ENCODE measurements at regions not wholly inside any gene's neighbourhood (a gene's known extent, or its start where the extent isn't known, plus 50 kb on each side); places are given as distances from the start of the nearest gene placed in this dataset.

GRCh38 chr21:27306791-27307775 lies 340.2 kb upstream of the ADAMTS5 start:
- H3K4me3 Mint-ChIP-seq (ENCODE audit: unreplicated experiment), result peak overlapping the region; percentile 37
- peaks cover 12% of the 10 kb centered on the region for H3K9me3 Mint-ChIP-seq (ENCODE audit: unreplicated experiment)

GRCh38 chr21:27306206-27306605 lies 339.3 kb upstream of the ADAMTS5 start:
- no peak for TF ChIP-seq CTCF (IDR thresholded peaks at IDR 0.05; ENCODE audit: insufficient read depth in 1 of 2, low read depth in 1 of 2, low read length in 1 of 2, severe bottlenecking in 1 of 2, unreplicated experiment in 1 of 2)
- no peak for DNase-seq
- peaks cover 48% of the 10 kb centered on the region for H3K4me1 ChIP-seq
- H3K9me3 ChIP-seq, result peaks cover 3% of the 10 kb centered on the region; the same call in 1 of the 2 replicates
- Mint-ChIP-seq H3K9me3 (ENCODE audit: unreplicated experiment) (peaks cover 7% of the 10 kb centered on the region), H3K4me1 (ENCODE audit: low read depth, unreplicated experiment) (peaks cover 6% of the 10 kb centered on the region), H3K4me3 (ENCODE audit: unreplicated experiment) (no peak overlapping the region), H3K27me3 (ENCODE audit: insufficient read depth, unreplicated experiment) (no peaks in the 10 kb centered on the region), H3K36me3 (ENCODE audit: insufficient read depth, unreplicated experiment) (no peaks in the 10 kb centered on the region), H3K27ac (ENCODE audit: unreplicated experiment) (peak overlapping the region; percentile 16)
- no peak overlapping the region for H3K4me3 ChIP-seq (ENCODE audit: low read depth, low read length)
- no peaks in the 10 kb centered on the region for H3K27me3 ChIP-seq (replicated peaks; ENCODE audit: control insufficient read depth, insufficient read depth, low read length)
- no TSS peak for BruUV-seq (replicated peaks)
- H3K36me3 ChIP-seq (ENCODE audit: control insufficient read depth, insufficient read depth, low read length), result no peaks in the 10 kb centered on the region
- CTCF ChIA-PET, result no interaction called here
- intact Hi-C loops (cut with micrococcal nuclease; ENCODE audit: unreplicated experiment), result loop anchor here (5.0 kb wide), 2 partner anchors 51 to 116 kb away; no protein-coding TSS in a partner anchor
- POLR2A ChIA-PET, result no interaction called here

More at GRCh38 chr21:27306791-27307775, 340.2 kb upstream of the ADAMTS5 start:
- no peaks in the 10 kb centered on the region for H3K36me3 ChIP-seq (ENCODE audit: control insufficient read depth, insufficient read depth, low read length)
- H3K4me3 ChIP-seq (ENCODE audit: low read depth, low read length), result no peak overlapping the region
- Mint-ChIP-seq H3K4me1 (ENCODE audit: low read depth, unreplicated experiment) (peaks cover 6% of the 10 kb centered on the region), H3K27me3 (ENCODE audit: insufficient read depth, unreplicated experiment) (no peaks in the 10 kb centered on the region), H3K27ac (ENCODE audit: unreplicated experiment) (peak overlapping the region; percentile 16), H3K36me3 (ENCODE audit: insufficient read depth, unreplicated experiment) (no peaks in the 10 kb centered on the region)
- peaks cover 3% of the 10 kb centered on the region; the same call in 1 of the 2 replicates for H3K9me3 ChIP-seq
- DNase-seq, result peak in 1 of 2 experiments; percentile 5
- intact Hi-C loops (cut with micrococcal nuclease; ENCODE audit: unreplicated experiment), result loop anchor here (5.0 kb wide), 2 partner anchors 50 to 115 kb away; no protein-coding TSS in a partner anchor
- no peaks in the 10 kb centered on the region for H3K27me3 ChIP-seq (replicated peaks; ENCODE audit: control insufficient read depth, insufficient read depth, low read length)
- no peak for TF ChIP-seq CTCF (IDR thresholded peaks at IDR 0.05; ENCODE audit: insufficient read depth in 1 of 2, low read depth in 1 of 2, low read length in 1 of 2, severe bottlenecking in 1 of 2, unreplicated experiment in 1 of 2)
- CTCF ChIA-PET, result no interaction called here
- POLR2A ChIA-PET, result no interaction called here
- no TSS peak for BruUV-seq (replicated peaks)
- peaks cover 48% of the 10 kb centered on the region for H3K4me1 ChIP-seq

GRCh38 chr21:27301220-27301619 lies 334.3 kb upstream of the ADAMTS5 start:
- Mint-ChIP-seq H3K9me3 (ENCODE audit: unreplicated experiment) (peaks cover 3% of the 10 kb centered on the region), H3K4me3 (ENCODE audit: unreplicated experiment) (no peak overlapping the region)
- CTCF ChIA-PET, result no interaction called here

More at GRCh38 chr21:27301220-27301619, 334.3 kb upstream of the ADAMTS5 start:
- no peaks in the 10 kb centered on the region; the same call in 1 of the 2 replicates for H3K9me3 ChIP-seq
- Mint-ChIP-seq H3K4me1 (ENCODE audit: low read depth, unreplicated experiment) (no peaks in the 10 kb centered on the region), H3K27ac (ENCODE audit: unreplicated experiment) (no peak overlapping the region), H3K27me3 (ENCODE audit: insufficient read depth, unreplicated experiment) (no peaks in the 10 kb centered on the region), H3K36me3 (ENCODE audit: insufficient read depth, unreplicated experiment) (no peaks in the 10 kb centered on the region)
- no peak for TF ChIP-seq CTCF (IDR thresholded peaks at IDR 0.05; ENCODE audit: insufficient read depth in 1 of 2, low read depth in 1 of 2, low read length in 1 of 2, severe bottlenecking in 1 of 2, unreplicated experiment in 1 of 2)
- H3K36me3 ChIP-seq (ENCODE audit: control insufficient read depth, insufficient read depth, low read length), result no peaks in the 10 kb centered on the region
- DNase-seq, result no peak
- intact Hi-C loops (cut with micrococcal nuclease; ENCODE audit: unreplicated experiment), result no loop called here
- H3K4me3 ChIP-seq (ENCODE audit: low read depth, low read length), result no peak overlapping the region
- BruUV-seq (replicated peaks), result no TSS peak
- no peaks in the 10 kb centered on the region for H3K27me3 ChIP-seq (replicated peaks; ENCODE audit: control insufficient read depth, insufficient read depth, low read length)
- peaks cover 9% of the 10 kb centered on the region for H3K4me1 ChIP-seq
- POLR2A ChIA-PET, result no interaction called here

All from Caco-2 (cell line).